ENCODE measurements at regions not wholly inside any gene's neighbourhood (a gene's known extent, or its start where the extent isn't known, plus 50 kb on each side); places are given as distances from the start of the nearest gene placed in this dataset.

- TF ChIP-seq, protein P1, sequence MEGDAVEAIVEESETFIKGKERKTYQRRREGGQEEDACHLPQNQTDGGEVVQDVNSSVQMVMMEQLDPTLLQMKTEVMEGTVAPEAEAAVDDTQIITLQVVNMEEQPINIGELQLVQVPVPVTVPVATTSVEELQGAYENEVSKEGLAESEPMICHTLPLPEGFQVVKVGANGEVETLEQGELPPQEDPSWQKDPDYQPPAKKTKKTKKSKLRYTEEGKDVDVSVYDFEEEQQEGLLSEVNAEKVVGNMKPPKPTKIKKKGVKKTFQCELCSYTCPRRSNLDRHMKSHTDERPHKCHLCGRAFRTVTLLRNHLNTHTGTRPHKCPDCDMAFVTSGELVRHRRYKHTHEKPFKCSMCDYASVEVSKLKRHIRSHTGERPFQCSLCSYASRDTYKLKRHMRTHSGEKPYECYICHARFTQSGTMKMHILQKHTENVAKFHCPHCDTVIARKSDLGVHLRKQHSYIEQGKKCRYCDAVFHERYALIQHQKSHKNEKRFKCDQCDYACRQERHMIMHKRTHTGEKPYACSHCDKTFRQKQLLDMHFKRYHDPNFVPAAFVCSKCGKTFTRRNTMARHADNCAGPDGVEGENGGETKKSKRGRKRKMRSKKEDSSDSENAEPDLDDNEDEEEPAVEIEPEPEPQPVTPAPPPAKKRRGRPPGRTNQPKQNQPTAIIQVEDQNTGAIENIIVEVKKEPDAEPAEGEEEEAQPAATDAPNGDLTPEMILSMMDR (IDR thresholded peaks at IDR 0.05) = no peak
- TF ChIP-seq POLR2A (IDR thresholded peaks at IDR 0.05) = no peak
These were observed 573.8 kb downstream of the MAGEB5 start for GRCh38 chrX:26789751-26790150.
